ENCODE measurements at regions not wholly inside any gene's neighbourhood (a gene's known extent, or its start where the extent isn't known, plus 50 kb on each side); places are given as distances from the start of the nearest gene placed in this dataset.

- TF ChIP-seq POLR2A (IDR thresholded peaks at IDR 0.05) (no peak), CTCF (IDR thresholded peaks at IDR 0.05) (no peak)
Measured at GRCh38 chr1:208782186-208782585, 538.0 kb upstream of the PLXNA2 start.
